Endothelial cell of umbilical vein (primary cell): ENCODE measurements at regions not wholly inside any gene's neighbourhood (a gene's known extent, or its start where the extent isn't known, plus 50 kb on each side); places are given as distances from the start of the nearest gene placed in this dataset.

Source experiments
- BruUV-seq: library from RNA; stranded (reverse); fragments of 400-500 nt; replicated peaks from 2 replicates; lab custom pipeline; 2021; lab: Mats Ljungman, UMichigan
- CTCF ChIA-PET: fragments of 300-600, 350-600 bp; sonication (Branson Sonifier 250); formaldehyde crosslinking; loops from one replicate; lab custom pipeline; 2021; ENCODE audit warnings: antibody characterized with exemption, inconsistent platforms; lab: Charles Lee
- POLR2A ChIA-PET: fragments of 300-600, 350-600 bp; sonication (Branson Sonifier 250); formaldehyde crosslinking; loops from one replicate; lab custom pipeline; 2021; ENCODE audit warnings: antibody characterized with exemption, inconsistent platforms; lab: Charles Lee
- DNase-seq: peaks from one replicate; pipeline ENCODE4 v3.0.0-alpha.2; 2011; ENCODE audit warnings: low read depth, low spot score
- FAIRE-seq: peaks from 2 replicates; lab custom pipeline; 2011; peaks lifted over from hg19 to GRCh38; lab: Jason Lieb, UNC
- H2AFZ ChIP-seq: 2 replicates; pipeline ENCODE4 v1.6.0; 2012; ENCODE audit warnings: low read depth, low read length, control low read depth, inconsistent platforms
- H3K27ac ChIP-seq: 2 replicates; pipeline ENCODE4 v1.5.1; 2011; ENCODE audit warnings: low read depth, mild to moderate bottlenecking, control low read depth, low read length, moderate library complexity; ENCODE audit not compliant: insufficient read depth
- H3K27me3 ChIP-seq, 2 experiments: 2 replicates each; pipeline versions ENCODE4 v1.6.0 to v1.6.1; 2011; ENCODE audit warnings: low read length in 2 of 2, mixed read lengths in 1 of 2; ENCODE audit not compliant: control insufficient read depth in 2 of 2, insufficient read depth in 2 of 2
- H3K36me3 ChIP-seq, 2 experiments: 2 replicates in 1 of 2; 3 replicates in 1 of 2; pipeline ENCODE4 v1.5.1; 2011; ENCODE audit warnings: low read length in 2 of 2, mild to moderate bottlenecking in 1 of 2, moderate library complexity in 1 of 2; ENCODE audit not compliant: control insufficient read depth in 2 of 2, insufficient read depth in 2 of 2; ENCODE audit errors: extremely low read depth in 1 of 2
- H3K4me1 ChIP-seq: 3 replicates; pipeline ENCODE4 v1.5.1; 2011; ENCODE audit warnings: mild to moderate bottlenecking, low read length; ENCODE audit not compliant: control insufficient read depth, insufficient read depth; ENCODE audit errors: extremely low read depth
- H3K4me2 ChIP-seq: 2 replicates; pipeline ENCODE4 v1.6.1; 2011; ENCODE audit warnings: low read length, control low read depth, mixed read lengths; ENCODE audit not compliant: insufficient read depth
- H3K4me3 ChIP-seq, 3 experiments: fragments of 200-600 bp in 1 of 3; sonication (generic), shearing (Covaris generic) in 1 of 3; replicated peaks in 1 of 3; 2 replicates each; pipeline ENCODE4 v1.5.1; 2011 to 2016; ENCODE audit warnings: control low read depth in 3 of 3, low read length in 3 of 3, mild to moderate bottlenecking in 2 of 3, inconsistent platforms in 1 of 3, low read depth in 1 of 3, moderate library complexity in 1 of 3; ENCODE audit not compliant: insufficient read depth in 1 of 3
- H3K79me2 ChIP-seq: 2 replicates; pipeline ENCODE4 v1.6.0; 2012; ENCODE audit warnings: low read length, inconsistent platforms; ENCODE audit not compliant: control insufficient read depth, insufficient read depth
- H3K9ac ChIP-seq: replicated peaks from 2 replicates; pipeline ENCODE3; 2011; ENCODE audit warnings: low read length, control low read depth; ENCODE audit not compliant: insufficient read depth; ENCODE audit errors: extremely low read depth
- H3K9me1 ChIP-seq: replicated peaks from 3 replicates; pipeline ENCODE4 v1.6.0; 2011; ENCODE audit warnings: mild to moderate bottlenecking, low read length; ENCODE audit not compliant: control insufficient read depth, insufficient read depth; ENCODE audit errors: extremely low read depth
- H3K9me3 ChIP-seq: replicated peaks from 2 replicates; pipeline ENCODE4 v1.5.1; 2012; ENCODE audit warnings: low read length, inconsistent platforms; ENCODE audit not compliant: control insufficient read depth, insufficient read depth
- H4K20me1 ChIP-seq: replicated peaks from 2 replicates; pipeline ENCODE3; 2011; ENCODE audit warnings: mild to moderate bottlenecking, low read length; ENCODE audit not compliant: control insufficient read depth, insufficient read depth; ENCODE audit errors: extremely low read depth
- CTCF ChIP-seq, 2 donors: IDR thresholded peaks; 1 replicate in 1 of 2; 2 replicates in 1 of 2; pipeline ENCODE4 v1.5.1; 2011; ENCODE audit warnings: low read length in 2 of 2, mild to moderate bottlenecking in 2 of 2, moderate library complexity in 2 of 2, control low read depth in 1 of 2, inconsistent platforms in 1 of 2, low read depth in 1 of 2; ENCODE audit not compliant: insufficient read depth in 1 of 2; ENCODE audit errors: extremely low read depth in 1 of 2
- EZH2 ChIP-seq: IDR thresholded peaks from 2 replicates; pipeline ENCODE4 v1.6.1; 2012; ENCODE audit warnings: borderline replicate concordance, low read depth, mild to moderate bottlenecking, moderate library complexity, low read length, inconsistent platforms; ENCODE audit not compliant: severe bottlenecking
- FOS ChIP-seq: IDR thresholded peaks from 2 replicates; pipeline ENCODE4 v1.6.1; 2011; ENCODE audit warnings: mild to moderate bottlenecking, low read length, moderate library complexity, borderline replicate concordance; ENCODE audit not compliant: insufficient read depth
- GATA2 ChIP-seq: IDR thresholded peaks from 2 replicates; pipeline ENCODE4 v1.7.0; 2011; ENCODE audit warnings: low read depth, mild to moderate bottlenecking, moderate library complexity, mixed read lengths, low read length; ENCODE audit not compliant: insufficient read length, insufficient read depth
- JUN ChIP-seq: IDR thresholded peaks from 2 replicates; pipeline ENCODE4 v1.6.1; 2011; ENCODE audit warnings: borderline replicate concordance, low read depth; ENCODE audit not compliant: insufficient read length, insufficient read depth
- MAX ChIP-seq: IDR thresholded peaks from 2 replicates; pipeline ENCODE4 v1.6.1; 2011; ENCODE audit not compliant: insufficient read depth, insufficient read length
- MYC ChIP-seq: IDR thresholded peaks from one replicate; pipeline ENCODE4 v1.6.1; 2011; ENCODE audit warnings: mild to moderate bottlenecking, low read depth, low read length
- POLR2A ChIP-seq: IDR thresholded peaks from 2 replicates; pipeline ENCODE4 v1.6.1; 2012; ENCODE audit warnings: low read depth, mild to moderate bottlenecking, control low read depth, low read length
- POLR2AphosphoS5 ChIP-seq: IDR thresholded peaks from 2 replicates; pipeline ENCODE4 v1.6.1; 2012; ENCODE audit warnings: low read depth, mild to moderate bottlenecking, control low read depth, low read length, moderate library complexity; ENCODE audit not compliant: insufficient read depth
- dilution Hi-C: fragments of 300-500 bp; cut with MboI; formaldehyde crosslinking; loops from one replicate; pipeline ENCODE4 v1.15.0; 2019; ENCODE audit warnings: low sequenced_read_pairs; ENCODE audit not compliant: extremely low pct_ligation_motif_present
- intact Hi-C: fragments of 100-400 bp; cut with micrococcal nuclease; formaldehyde crosslinking; loops from one replicate; pipeline ENCODE4 v1.10.0; 2022

GRCh38 chr4:99711657-99712056, 54.0 kb upstream of the C4orf54 start:
- no peak for TF ChIP-seq FOS
- TF ChIP-seq JUN = no peak
- no peak for TF ChIP-seq GATA2
- TF ChIP-seq MYC = no peak
- TF ChIP-seq POLR2A = no peak
- no peak for TF ChIP-seq EZH2
- no peak for TF ChIP-seq POLR2AphosphoS5
- no peak for TF ChIP-seq MAX

GRCh38 chr4:99710681-99711345, 53.2 kb upstream of the C4orf54 start:
- intact Hi-C loops (no loop called here), dilution Hi-C loops (no loop called here)
- Histone ChIP-seq H3K79me2 (no peaks in the 10 kb centered on the region), H3K36me3 (no peaks in the 10 kb centered on the region), H2AFZ (no peak overlapping the region), H3K27me3 (no peaks in the 10 kb centered on the region), H3K9me3 (no peaks in the 10 kb centered on the region), H3K27ac (no peak overlapping the region), H3K4me2 (no peak overlapping the region), H3K9ac (no peak overlapping the region), H3K4me1 (no peaks in the 10 kb centered on the region), H4K20me1 (no peaks in the 10 kb centered on the region), H3K4me3 (no peak overlapping the region), H3K9me1 (no peaks in the 10 kb centered on the region)
- ChIA-PET POLR2A (no interaction called here), CTCF (no interaction called here)
- BruUV-seq = no TSS peak
- TF ChIP-seq POLR2A = no peak
- no peak for TF ChIP-seq GATA2
- TF ChIP-seq MYC = no peak
- TF ChIP-seq FOS = no peak
- no peak for TF ChIP-seq EZH2
- TF ChIP-seq CTCF (IDR thresholded peaks at IDR 0.05; ENCODE audit: extremely low read depth in 1 of 2, insufficient read depth in 1 of 2, low read depth in 1 of 2, low read length in 2 of 2) = no peak
- no peak for TF ChIP-seq JUN
- TF ChIP-seq MAX = no peak
- no peak for TF ChIP-seq POLR2AphosphoS5
- DNase-seq = no peak
- FAIRE-seq = no peak

More at GRCh38 chr4:99711657-99712056, 54.0 kb upstream of the C4orf54 start:
- no peaks in the 10 kb centered on the region for H3K27me3 ChIP-seq
- POLR2A ChIA-PET = no interaction called here
- no peaks in the 10 kb centered on the region for H3K79me2 ChIP-seq
- dilution Hi-C loops = no loop called here
- no peaks in the 10 kb centered on the region for H3K4me1 ChIP-seq
- no peak for FAIRE-seq
- no peak overlapping the region for H3K9ac ChIP-seq
- CTCF ChIA-PET = no interaction called here
- no peaks in the 10 kb centered on the region for H4K20me1 ChIP-seq
- no peaks in the 10 kb centered on the region for H3K36me3 ChIP-seq
- H3K9me3 ChIP-seq = no peaks in the 10 kb centered on the region
- H3K4me2 ChIP-seq = no peak overlapping the region
- no peak overlapping the region for H3K27ac ChIP-seq
- no peak overlapping the region for H3K4me3 ChIP-seq
- H2AFZ ChIP-seq = no peak overlapping the region
- intact Hi-C loops = no loop called here
- no peak for DNase-seq
- no TSS peak for BruUV-seq
- H3K9me1 ChIP-seq = no peaks in the 10 kb centered on the region
